ENCODE measurements at regions not wholly inside any gene's neighbourhood (a gene's known extent, or its start where the extent isn't known, plus 50 kb on each side); places are given as distances from the start of the nearest gene placed in this dataset.
"Not testable (repeated sequence)": the region's sequence is repeated elsewhere in the genome, so short reads cannot be mapped to it uniquely, and the experiment has no call there.

- DNase-seq (ENCODE audit: extremely low read depth, low read depth) = no peak
Observed at GRCh38 chr3:164364111-164364510, 714.2 kb downstream of the SI start.

DNA sequence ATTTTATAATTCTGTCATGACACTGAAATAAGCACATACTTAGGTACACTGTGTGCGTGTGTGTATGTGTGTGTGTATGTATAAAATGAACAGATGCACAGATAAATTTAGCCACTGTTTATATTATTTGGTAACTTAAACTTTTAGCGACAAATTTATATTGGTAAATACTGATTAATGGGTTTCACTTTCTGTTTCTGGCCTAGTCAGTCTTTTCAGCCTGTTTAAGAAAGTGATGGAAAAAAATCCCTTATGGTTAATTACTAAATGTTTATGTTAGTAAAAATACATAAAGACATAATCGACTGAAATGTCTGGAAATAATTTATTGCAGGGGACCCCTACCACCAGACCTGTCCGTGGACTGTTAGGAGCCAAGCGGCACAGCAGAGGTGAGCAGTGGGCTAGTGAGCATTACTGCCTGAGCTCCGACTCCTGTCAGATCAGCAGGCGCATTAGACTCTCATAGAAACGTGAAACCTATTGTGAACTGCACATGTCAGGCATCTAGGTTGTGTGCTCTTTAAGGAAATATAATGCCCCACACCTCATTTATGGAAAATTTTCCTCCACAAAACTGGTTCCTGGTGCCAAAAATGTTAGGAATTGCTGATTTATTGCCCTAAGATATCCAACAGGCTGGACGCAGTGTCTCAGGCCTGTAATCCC, 717.4 kb downstream of the SI start:
- TF ChIP-seq CTCF (IDR thresholded peaks at IDR 0.05; ENCODE audit: low read depth, low read length) = no peak
- no peak for DNase-seq (ENCODE audit: extremely low read depth, low read depth)

More at GRCh38 chr3:164364111-164364510, 714.2 kb downstream of the SI start:
- TF ChIP-seq CTCF (IDR thresholded peaks at IDR 0.05; ENCODE audit: low read depth, low read length) = no peak

DNA sequence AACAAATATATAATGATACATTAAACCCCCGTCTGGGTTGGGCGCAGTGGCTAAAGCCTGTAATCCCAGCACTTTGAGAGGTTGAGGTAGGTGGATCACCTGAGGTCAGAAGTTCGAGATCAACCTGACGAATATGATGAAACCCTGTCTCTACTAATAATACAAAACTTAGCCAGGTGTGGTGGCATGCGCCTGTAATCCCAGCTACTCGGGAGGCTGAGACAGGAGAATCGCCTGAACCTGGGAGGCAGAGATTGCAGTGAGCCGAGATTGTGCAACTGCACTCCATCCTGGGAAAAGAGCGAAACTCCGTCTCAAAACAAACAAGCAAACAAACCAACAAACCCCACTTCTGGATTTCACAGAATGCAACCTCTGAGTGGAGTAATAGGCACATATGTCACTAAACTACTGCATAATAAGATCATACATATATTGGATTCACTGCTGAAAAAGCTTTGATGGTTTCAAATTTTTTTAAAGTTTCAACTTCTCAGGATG, 718.2 kb downstream of the SI start:
- no peak for DNase-seq (ENCODE audit: extremely low read depth, low read depth)
- no peak for TF ChIP-seq CTCF (IDR thresholded peaks at IDR 0.05; ENCODE audit: low read depth, low read length)

- no peak for DNase-seq (ENCODE audit: extremely low read depth, low read depth)
- no peak for TF ChIP-seq CTCF (IDR thresholded peaks at IDR 0.05; ENCODE audit: low read depth, low read length)
Observed at GRCh38 chr3:164352991-164353390, 725.3 kb downstream of the SI start.

DNA sequence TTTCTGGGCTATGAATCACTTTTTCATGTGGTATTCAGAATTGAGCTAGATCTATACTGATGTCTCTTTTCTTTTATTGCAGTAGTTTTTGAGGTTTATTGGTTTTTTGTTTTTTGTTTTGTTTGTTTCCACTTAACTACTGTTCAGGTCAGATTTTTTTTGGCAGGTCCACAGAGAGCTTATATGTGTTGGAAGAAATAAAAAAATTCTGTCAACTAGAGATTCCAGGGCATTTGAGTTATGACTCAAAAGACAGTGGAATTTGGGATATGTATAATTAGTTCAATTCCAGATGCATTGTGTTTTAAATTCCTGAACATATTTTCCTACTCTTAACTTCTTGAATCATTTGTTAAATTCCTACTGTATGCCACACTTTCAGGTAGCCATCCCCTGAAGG, 727.2 kb downstream of the SI start:
- DNase-seq (ENCODE audit: extremely low read depth, low read depth) = no peak
- TF ChIP-seq CTCF (IDR thresholded peaks at IDR 0.05; ENCODE audit: low read depth, low read length) = no peak

DNA sequence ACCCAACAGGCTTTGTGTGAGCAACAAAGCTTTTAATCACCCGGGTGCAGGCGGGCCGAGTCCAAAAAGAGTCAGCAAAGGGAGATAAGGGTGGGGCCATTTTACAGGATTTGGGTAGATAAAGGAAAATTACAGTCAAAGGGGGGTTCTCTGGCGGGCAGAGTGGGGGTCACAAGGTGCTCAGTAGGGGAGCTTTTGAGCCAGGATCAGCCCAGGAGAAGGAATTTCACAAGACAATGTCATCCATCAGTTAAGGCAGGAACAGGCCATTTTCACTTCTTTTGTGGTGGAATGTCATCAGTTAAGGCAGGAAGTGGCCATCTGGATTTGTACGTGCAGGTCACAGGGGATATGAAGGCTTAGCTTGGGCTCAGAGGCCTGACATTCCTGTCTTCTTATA, 736.1 kb downstream of the SI start:
- not testable (repeated sequence) for DNase-seq (ENCODE audit: extremely low read depth, low read depth)

DNA sequence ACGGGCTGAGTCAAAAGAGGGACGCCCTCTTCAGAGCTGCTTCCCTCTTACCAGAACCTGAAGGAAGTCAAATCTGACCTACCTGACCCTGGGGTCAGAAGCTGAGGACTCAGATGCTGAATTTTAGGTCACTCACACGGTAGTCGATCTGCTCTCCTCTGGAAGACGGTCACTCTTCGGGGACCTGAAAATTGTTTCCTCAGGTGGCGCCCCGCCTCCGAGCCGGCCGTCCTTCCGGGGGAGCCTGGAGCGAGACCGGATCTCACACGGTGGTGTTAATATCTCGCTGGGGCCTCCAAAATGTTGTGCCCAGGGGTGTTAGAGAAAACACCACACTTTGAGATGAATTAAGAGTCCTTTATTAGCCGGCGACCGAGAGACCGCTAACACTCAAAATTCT, 737.2 kb downstream of the SI start:
- TF ChIP-seq CTCF (IDR thresholded peaks at IDR 0.05; ENCODE audit: low read depth, low read length) = no peak
- no peak for DNase-seq (ENCODE audit: extremely low read depth, low read depth)

DNA sequence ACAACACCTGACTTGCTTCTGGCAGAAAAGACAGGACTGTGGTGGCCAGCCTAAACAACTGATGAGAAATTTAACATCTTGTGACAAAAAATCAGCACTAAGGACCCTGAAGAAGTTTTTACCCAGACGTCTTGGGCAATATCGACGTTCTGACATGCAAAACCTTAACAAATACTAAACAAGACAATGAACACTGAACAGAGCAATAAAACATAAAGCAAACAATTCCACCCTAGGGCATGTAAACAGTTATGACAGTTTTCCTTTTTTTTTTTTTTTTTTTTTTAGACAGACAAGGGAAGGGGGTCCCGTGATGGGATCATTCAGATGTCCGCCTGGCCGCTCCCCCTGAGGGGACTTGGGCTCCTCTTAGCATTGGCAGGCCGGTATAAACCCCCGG, 738.0 kb downstream of the SI start:
- DNase-seq (ENCODE audit: extremely low read depth, low read depth) = no peak
- TF ChIP-seq CTCF (IDR thresholded peaks at IDR 0.05; ENCODE audit: low read depth, low read length) = no peak

Data from AG09319 (cell line).